Upper lobe of right lung (tissue), 1 donor: ENCODE measurements at regions not wholly inside any gene's neighbourhood (a gene's known extent, or its start where the extent isn't known, plus 50 kb on each side); places are given as distances from the start of the nearest gene placed in this dataset.

Experiments
- ATAC-seq: fragments of 200-7000 bp; cut with Tn5 transposase; one replicate; pipeline ENCODE4 v1.9.1; 2020; ENCODE audit warnings: mild to moderate bottlenecking, moderate library complexity
- DNase-seq: peaks from one replicate; pipeline ENCODE4 v3.0.0-alpha.2; 2020
- H3K27ac ChIP-seq: fragments of 200-600 bp; one replicate; pipeline ENCODE4 v1.8.0; 2022
- H3K27me3 ChIP-seq: fragments of 200-600 bp; one replicate; pipeline ENCODE4 v1.8.0; 2022; ENCODE audit warnings: mild to moderate bottlenecking
- H3K36me3 ChIP-seq: fragments of 200-600 bp; one replicate; pipeline ENCODE4 v1.8.0; 2022
- H3K4me1 ChIP-seq: fragments of 200-600 bp; one replicate; pipeline ENCODE4 v1.8.0; 2022
- H3K4me3 ChIP-seq: fragments of 200-600 bp; one replicate; pipeline ENCODE4 v1.8.0; 2022; ENCODE audit warnings: mild to moderate bottlenecking
- H3K9me3 ChIP-seq: fragments of 200-600 bp; one replicate; pipeline ENCODE4 v1.8.0; 2022
- CTCF ChIP-seq: fragments of 200-600 bp; IDR thresholded peaks from one replicate; pipeline ENCODE4 v1.8.0; 2022; ENCODE audit warnings: antibody characterized with exemption
- intact Hi-C: fragments of 100-400 bp; cut with DNase I; formaldehyde crosslinking; loops from one replicate; pipeline ENCODE4 v1.11.0; 2022
- donor health status: DM: no; HTN: yes; CAD: no; lungs with severe emphysema.

- Histone ChIP-seq H3K9me3 (no peaks in the 10 kb centered on the region), H3K4me1 (no peaks in the 10 kb centered on the region), H3K36me3 (no peaks in the 10 kb centered on the region), H3K27ac (no peak overlapping the region), H3K27me3 (peaks cover 8% of the 10 kb centered on the region), H3K4me3 (no peak overlapping the region)
- DNase-seq = no peak
- intact Hi-C loops = no loop called here
- ATAC-seq = no peak
- TF ChIP-seq CTCF = no peak
Measured at GRCh38 chr2:7613831-7614230, 696.6 kb downstream of the RNF144A start.

- H3K4me3 ChIP-seq = no peak overlapping the region
- TF ChIP-seq CTCF = no peak
- H3K36me3 ChIP-seq = no peaks in the 10 kb centered on the region
- intact Hi-C loops = no loop called here
- H3K27me3 ChIP-seq = peaks cover 8% of the 10 kb centered on the region
- ATAC-seq = peak; percentile 44
- no peaks in the 10 kb centered on the region for H3K9me3 ChIP-seq
- no peak overlapping the region for H3K27ac ChIP-seq
- no peak for DNase-seq
- H3K4me1 ChIP-seq = no peaks in the 10 kb centered on the region
Measured at GRCh38 chr2:7618031-7618430, 700.8 kb downstream of the RNF144A start.

- Histone ChIP-seq H3K9me3 (no peaks in the 10 kb centered on the region), H3K27ac (no peak overlapping the region), H3K4me1 (no peaks in the 10 kb centered on the region), H3K27me3 (peaks cover 8% of the 10 kb centered on the region), H3K36me3 (no peaks in the 10 kb centered on the region), H3K4me3 (no peak overlapping the region)
- ATAC-seq = no peak
- DNase-seq = no peak
- intact Hi-C loops = no loop called here
- TF ChIP-seq CTCF = no peak
Measured at GRCh38 chr2:7619203-7619970, 702.2 kb downstream of the RNF144A start.

GRCh38 chr2:7620255-7620654, 703.0 kb downstream of the RNF144A start:
- ATAC-seq = no peak
- Histone ChIP-seq H3K4me3 (no peak overlapping the region), H3K36me3 (no peaks in the 10 kb centered on the region), H3K4me1 (no peaks in the 10 kb centered on the region), H3K27me3 (peaks cover 8% of the 10 kb centered on the region), H3K27ac (no peak overlapping the region), H3K9me3 (no peaks in the 10 kb centered on the region)
- DNase-seq = no peak
- intact Hi-C loops = no loop called here
- no peak for TF ChIP-seq CTCF

- Histone ChIP-seq H3K9me3 (no peaks in the 10 kb centered on the region), H3K36me3 (no peaks in the 10 kb centered on the region), H3K4me1 (no peaks in the 10 kb centered on the region), H3K27ac (no peak overlapping the region), H3K27me3 (peaks cover 8% of the 10 kb centered on the region), H3K4me3 (no peak overlapping the region)
- TF ChIP-seq CTCF = no peak
- ATAC-seq = no peak
- no peak for DNase-seq
- intact Hi-C loops = no loop called here
Measured at GRCh38 chr2:7621018-7621814, 704.0 kb downstream of the RNF144A start.
